Stimulated activated CD4-positive, alpha-beta T cell treated with anti-CD3 and anti-CD28 coated beads, TNF-alpha, amount 100 ng/mL, for 4 hours (primary cell): ENCODE measurements at regions not wholly inside any gene's neighbourhood (a gene's known extent, or its start where the extent isn't known, plus 50 kb on each side); places are given as distances from the start of the nearest gene placed in this dataset.

ENCODE experiments used
- DNase-seq, 3 experiments: peaks; one replicate each; pipeline ENCODE4 v3.0.0-alpha.2; 2020; ENCODE audit warnings: low read depth in 3 of 3

- no peak for DNase-seq
These were observed 477.5 kb upstream of the NMUR2 start for GRCh38 chr5:152882621-152883020.

- DNase-seq, result no peak
These were observed 478.1 kb upstream of the NMUR2 start for GRCh38 chr5:152883066-152883775.

GRCh38 chr5:152884006-152884405, 478.9 kb upstream of the NMUR2 start:
- no peak for DNase-seq

GRCh38 chr5:152900332-152900731, 495.3 kb upstream of the NMUR2 start:
- DNase-seq, result no peak

- DNase-seq, result no peak
These were observed 496.7 kb upstream of the NMUR2 start for GRCh38 chr5:152901754-152902153.

GRCh38 chr5:152905286-152905685, 500.2 kb upstream of the NMUR2 start:
- no peak for DNase-seq

- no peak for DNase-seq
These were observed 502.6 kb upstream of the NMUR2 start for GRCh38 chr5:152907488-152908245.

GRCh38 chr5:152912924-152913323, 507.8 kb upstream of the NMUR2 start:
- no peak for DNase-seq

GRCh38 chr5:152932621-152933020, 527.5 kb upstream of the NMUR2 start:
- DNase-seq, result no peak

- DNase-seq, result no peak
These were observed 528.0 kb upstream of the NMUR2 start for GRCh38 chr5:152933056-152933455.

GRCh38 chr5:152938630-152939029, 533.6 kb upstream of the NMUR2 start:
- no peak for DNase-seq

GRCh38 chr5:152942633-152943336, 537.7 kb upstream of the NMUR2 start:
- DNase-seq, result no peak

- no peak for DNase-seq
These were observed 536.5 kb upstream of the GRIA1 start for GRCh38 chr5:152953788-152954483.

- DNase-seq, result no peak
These were observed 533.4 kb upstream of the GRIA1 start for GRCh38 chr5:152956943-152957613.

- DNase-seq, result no peak
These were observed 512.2 kb upstream of the GRIA1 start for GRCh38 chr5:152978141-152978835.

GRCh38 chr5:152987131-152987530, 503.3 kb upstream of the GRIA1 start:
- DNase-seq, result no peak

GRCh38 chr5:152990217-152990616, 500.3 kb upstream of the GRIA1 start:
- no peak for DNase-seq

GRCh38 chr5:152990649-152991048, 499.8 kb upstream of the GRIA1 start:
- no peak for DNase-seq

- DNase-seq, result no peak
These were observed 496.3 kb upstream of the GRIA1 start for GRCh38 chr5:152994033-152994680.

- no peak for DNase-seq
These were observed 495.2 kb upstream of the GRIA1 start for GRCh38 chr5:152995214-152995725.
